GM19023 (cell line): ENCODE measurements at regions not wholly inside any gene's neighbourhood (a gene's known extent, or its start where the extent isn't known, plus 50 kb on each side); places are given as distances from the start of the nearest gene placed in this dataset.
"Not testable (repeated sequence)": the region's sequence is repeated elsewhere in the genome, so short reads cannot be mapped to it uniquely, and the experiment has no call there.

Experiments used
- ATAC-seq: cut with Tn5 transposase; IDR thresholded peaks from one replicate; pipeline ENCODE4 v1.9.1; 2021; ENCODE audit warnings: mild to moderate bottlenecking, moderate library complexity; ENCODE audit not compliant: unreplicated experiment

DNA sequence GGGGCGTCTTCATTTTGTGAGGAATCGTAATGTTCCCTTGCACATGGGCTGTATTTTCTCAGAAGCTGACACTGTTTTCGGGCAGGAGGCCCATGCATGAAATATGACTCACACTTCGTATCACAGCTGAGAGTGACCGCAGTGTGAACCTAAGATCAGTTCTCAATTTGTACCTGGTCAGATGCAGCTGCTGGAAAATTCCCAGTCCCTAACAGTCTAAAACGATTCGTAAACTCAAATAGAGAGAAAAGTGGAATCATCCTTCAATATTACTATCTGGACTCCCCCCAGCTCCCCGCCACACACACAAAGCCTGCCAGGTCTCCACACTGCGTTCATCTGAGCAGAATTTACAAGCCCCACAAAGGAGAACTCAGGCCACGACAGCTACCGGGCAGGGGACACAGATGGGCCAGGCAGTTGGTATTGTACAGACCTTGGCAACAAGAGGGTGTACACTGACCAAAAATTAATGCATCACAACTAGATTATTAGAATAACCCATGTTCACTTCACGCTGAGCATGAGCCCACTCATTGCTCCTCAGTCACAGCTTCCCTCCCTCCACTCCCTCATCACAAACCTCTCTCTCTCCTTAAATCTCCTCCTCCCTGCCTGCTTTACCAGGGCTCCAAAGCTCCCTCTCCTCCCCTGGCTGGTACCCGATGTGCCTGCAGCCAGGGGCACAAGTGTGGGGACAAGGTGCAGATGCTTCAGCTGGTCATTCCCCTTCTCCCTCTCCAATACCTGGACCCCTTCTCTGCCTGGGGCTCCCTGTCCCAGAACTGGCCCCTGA is 488.4 kb downstream of the PREX1 start:
- ATAC-seq: no peak

DNA sequence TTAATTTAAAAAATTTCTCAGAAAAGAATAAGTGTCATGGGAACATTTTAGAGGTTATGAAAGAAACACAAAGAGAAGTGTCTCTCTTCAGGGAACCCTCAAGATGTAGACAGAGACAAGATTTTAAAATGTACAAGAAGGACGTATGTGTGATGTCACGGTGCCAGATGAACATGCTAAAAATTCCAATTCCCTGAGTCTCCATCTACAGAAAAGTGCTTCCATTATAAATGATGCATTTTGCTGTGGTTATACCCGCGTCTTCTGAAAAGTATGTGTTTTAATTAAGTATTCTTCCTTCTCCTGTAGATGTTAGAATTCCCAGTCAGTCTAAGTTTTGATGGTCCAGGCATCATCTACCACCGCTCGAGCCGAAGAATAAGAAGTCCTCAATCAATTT is 489.1 kb downstream of the PREX1 start:
- ATAC-seq: no peak

DNA sequence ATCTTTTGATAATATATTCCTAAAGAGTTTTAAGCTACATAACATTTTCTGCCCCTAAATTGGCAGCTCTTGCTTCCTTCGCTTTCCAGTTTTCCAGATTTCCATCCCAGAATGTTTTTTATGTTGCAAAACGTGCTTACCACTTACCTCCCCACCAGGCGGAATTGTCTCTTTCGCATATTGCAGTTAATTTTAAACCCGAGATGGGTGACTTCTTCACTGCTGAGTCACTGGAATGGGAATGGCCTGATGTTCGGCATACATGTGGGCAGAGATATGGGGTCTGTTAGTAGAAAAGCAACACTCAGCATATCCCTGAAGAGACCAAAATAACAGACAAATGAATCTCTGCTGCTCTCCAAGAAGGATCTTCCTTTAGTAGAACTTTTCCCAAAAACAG is 491.2 kb downstream of the PREX1 start:
- no peak for ATAC-seq

DNA sequence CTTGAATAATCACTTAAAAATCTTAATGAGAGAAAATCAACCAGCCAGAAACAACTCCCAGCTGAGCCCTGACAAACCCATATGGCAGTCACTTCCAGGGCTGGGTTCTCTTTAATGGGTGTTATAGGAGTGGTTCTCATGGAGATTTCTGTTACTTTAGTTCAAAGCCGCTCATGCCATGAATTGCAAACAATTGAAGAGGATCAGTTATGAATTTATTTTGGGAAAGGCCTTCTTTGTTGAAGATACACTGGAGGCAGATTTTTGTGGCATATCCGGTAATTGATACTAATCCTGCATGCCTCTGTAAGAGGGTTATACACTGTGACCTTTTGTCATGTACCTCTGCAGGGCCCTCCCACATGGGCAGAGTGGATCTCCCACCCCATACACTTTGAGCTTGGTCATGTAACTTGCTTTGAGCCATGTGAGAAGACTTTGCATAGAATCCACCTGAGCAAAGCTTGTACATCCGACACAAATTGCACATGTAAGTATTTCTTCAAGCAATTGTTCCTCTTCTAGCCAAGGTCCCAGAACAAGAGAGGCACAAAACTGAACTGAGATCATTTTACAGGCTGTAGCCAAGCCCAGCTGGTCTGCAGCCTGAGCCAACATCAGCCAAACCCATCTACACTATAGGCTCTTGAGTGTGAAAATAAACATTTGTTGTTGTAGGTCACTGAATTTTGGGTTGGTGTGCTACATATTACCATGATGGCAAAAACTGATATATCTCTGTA is 492.3 kb downstream of the PREX1 start:
- ATAC-seq: no peak

DNA sequence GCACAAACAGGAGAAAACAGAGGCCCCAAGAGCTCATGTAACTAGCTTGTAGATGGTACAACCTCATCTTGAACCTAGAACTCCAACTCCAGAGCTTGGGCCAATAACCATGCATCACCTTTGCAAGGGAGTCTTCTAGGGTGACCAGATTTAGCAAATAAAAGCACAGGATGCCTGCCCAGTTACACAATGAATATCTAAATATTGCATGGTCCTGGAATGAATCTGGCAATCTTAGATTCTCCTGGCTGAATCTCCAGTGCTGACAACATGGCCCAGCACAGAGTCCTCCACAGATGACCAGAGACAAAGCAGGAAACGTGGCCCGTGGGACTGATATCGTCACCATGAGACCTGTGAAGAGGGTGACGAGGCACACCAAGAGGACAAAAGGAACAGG is 494.1 kb downstream of the PREX1 start:
- no peak for ATAC-seq

DNA sequence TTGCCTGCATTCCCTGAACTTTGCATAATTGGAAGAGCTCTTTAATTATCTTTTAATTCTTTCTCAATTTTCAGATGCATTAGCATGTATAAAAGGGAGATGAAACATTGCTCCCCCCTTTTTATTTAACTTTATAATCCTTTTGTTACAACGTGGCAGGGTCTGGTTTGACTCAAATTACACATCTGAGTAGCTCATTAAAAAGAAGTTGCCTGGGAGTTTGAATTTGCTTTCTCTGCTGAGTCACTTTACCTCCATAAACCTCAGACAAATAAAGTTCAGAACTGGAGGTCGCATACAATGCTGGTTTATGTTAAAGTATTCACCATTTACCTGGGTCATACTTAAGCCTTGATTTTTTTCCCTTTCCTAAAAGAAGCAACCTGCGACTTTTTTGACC is 495.2 kb downstream of the PREX1 start:
- no peak for ATAC-seq

DNA sequence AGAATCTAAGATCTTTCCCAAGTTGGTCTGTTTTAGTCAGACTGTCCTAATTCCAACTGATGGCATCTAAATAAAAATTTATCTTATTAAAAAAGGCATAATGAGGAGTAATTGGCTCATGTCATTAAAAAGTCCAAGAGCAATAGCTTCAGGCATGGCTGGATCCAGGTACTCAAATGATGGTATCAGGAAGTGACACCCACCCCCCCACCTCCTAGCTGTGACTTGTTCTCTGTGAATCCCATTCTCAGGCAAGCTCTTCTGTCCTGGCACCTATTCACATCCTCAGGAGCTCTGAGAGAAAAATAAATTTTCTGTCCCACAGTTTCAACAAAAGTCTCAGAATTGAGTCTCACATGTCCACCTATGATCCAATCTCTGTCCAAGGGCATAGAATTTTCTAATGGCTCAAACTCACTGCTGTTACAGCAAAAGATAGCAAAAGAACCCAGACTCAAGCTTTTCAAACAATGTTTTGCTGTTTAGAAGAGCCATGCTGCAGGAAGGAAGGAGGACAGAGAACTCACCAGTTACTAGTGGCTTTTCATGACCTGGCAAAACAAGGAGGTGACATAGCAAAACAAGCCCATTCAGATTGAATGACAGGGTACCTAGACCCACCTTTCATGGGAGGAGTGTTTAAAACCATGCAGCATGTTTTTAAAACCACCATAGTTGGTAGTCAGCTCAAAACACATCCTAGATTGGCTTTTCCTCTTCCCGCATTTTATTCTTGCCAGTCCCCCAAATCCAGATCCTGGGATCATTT is 496.1 kb downstream of the PREX1 start:
- ATAC-seq: no peak

DNA sequence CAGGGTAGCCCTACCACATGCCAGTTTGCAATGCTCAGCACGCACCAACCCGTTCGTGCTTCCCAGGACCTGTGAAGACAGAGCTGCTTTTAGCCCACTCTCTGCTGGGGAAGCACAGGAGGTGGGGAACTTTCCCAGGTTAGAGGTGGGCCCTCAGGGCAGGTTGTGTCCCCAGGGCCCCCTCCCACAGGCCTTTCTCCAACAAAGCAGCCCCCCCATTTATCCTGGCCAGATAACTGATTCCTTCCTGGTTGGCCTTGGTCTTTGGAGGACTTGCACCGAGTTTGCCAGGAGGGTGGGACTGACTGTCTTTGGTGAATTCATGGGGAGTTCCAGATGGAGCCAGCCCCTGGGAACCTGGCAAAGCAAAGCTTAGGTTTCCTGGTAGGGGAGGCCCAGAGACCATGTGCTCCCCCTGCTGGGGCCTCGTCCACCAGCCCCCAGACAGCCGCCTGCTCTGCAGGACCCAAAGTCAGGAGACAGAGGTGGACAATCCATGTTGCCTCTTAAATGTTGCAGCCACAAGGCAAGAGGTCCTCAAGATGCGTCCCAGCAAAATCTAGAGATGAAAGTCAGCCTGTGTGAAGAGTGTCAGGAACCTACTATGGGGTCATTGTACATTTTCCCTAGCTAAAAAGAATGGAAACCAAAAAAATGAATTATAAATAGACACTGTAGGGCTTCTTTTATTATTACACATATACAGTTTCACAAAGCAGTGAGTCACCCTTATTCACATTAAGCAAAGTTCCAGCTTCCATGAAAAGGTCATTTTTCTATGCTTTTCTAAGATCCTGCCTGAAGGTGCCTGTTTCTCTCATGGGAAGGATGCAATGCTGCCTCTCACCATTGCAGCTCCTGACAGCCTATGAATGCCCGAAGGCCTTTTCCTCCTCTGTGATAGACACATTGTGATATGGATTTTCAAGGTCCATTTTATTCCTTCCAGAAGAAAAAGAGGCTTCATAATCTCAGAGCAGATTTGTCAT is 497.8 kb downstream of the PREX1 start:
- no peak for ATAC-seq

DNA sequence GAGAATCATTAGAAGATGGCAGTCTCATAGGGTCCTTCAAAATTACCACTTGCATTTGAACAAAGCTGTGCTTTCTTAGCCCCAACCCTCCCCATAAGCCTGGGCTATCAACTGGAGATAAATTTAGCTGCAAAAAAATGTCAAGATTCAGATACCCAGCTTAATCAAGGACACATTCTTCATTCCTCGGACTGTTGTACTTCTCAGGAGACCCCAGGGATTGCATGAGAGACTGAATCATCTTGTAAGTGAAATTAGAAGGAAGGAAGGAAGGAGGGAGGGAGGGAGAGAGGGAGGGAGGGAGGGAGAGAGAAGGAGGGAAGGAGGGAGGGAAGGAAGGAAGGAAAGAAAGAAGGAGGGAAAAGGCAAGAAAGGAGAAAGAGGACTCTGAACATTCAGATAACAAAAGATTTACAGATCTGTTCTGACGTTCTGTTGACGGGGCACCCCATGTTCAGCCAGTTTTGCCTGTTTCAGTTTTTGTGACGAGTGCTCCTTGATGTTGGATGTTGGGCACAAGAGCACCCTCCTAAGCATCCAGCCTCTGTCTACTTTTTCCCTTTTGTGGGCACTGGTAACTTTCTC is 498.7 kb downstream of the PREX1 start:
- no peak for ATAC-seq

DNA sequence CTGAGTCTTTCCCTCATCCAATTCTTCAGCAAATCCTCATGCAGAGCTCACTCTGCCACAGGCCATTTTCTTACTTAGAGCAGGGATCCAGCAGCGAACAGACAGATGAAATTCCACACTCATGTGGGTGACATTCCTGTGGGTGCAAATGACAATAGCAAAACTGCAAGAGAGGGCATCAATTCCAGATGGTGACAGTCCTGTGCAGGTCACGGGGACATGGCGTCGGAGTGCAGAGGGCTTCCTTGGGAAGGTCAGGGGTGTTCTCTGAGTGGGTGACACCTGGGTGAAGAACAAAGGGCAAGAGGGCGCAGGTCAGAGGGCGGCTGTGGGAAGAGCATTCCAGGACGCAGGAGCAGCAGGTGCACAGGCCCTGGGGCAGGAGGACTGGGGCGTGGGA is 500.0 kb downstream of the PREX1 start:
- ATAC-seq: not testable (repeated sequence)

DNA sequence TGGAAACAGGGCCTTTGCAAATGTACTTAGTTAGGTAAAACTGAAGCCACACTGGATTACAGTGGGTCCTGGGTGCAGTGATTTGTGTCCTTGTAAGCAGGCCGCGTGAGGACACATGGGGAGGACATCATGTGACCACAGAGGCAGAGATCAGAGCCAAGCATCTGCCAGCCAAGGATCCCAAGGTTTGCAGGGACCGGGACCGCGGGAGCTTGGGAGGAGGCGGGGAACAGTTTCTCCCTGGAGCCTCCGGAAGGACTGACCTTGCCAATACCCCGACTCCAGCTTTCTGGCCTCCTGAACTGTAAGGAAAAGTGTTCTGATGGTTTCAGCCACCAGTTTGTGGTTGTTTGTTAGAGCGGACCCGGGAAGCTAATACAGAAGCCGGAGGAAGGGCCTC is 500.9 kb downstream of the PREX1 start:
- no peak for ATAC-seq

DNA sequence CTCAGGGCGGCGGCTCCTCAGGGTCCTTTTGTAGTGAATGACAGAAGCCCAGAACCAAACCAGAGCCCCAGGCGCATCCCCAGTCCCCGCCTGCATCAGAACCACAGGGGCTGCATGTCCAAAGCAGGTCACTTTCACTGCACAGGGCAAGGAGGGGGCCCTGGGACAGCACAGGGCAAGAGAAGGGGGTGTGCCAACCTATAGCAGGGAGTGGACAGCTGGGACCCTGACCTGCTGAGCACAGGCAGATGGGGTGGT is 501.4 kb downstream of the PREX1 start:
- no peak for ATAC-seq

DNA sequence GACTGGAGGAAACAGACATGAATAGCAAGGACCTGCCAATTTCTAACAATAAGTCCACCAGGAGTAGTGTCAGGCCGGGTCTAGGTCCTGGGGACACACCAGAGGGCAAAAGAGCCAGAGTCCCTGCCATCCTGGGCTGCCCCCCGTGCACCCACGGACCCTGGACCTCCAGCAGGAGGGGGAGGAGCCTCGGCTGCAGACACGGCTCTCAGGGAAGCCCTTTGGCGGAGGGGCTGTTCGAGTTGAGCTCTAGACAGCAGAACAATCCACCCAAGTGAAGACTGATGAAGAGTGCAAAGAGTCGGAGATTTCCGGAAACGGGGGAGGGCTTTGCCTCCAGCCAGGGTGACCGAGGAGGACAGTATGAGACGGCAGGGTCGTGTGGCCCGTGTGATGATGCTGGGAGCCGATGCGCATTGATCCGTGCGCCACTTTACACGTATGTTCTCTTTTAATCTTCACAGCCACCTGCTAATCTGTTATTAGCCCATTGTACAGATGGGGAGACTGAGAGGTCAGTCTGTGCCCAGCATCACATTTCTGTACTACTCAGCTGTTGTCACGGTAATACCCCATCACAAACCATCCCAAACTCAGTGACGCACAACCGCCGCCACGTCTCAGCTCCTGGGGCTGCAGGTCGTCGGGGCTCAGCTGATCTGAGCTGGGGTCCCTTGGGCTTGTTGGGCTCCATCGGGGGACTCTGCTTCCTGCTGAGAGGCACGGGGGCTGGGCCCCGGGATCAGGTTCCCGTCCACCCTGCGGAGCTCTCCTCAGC is 502.0 kb downstream of the PREX1 start:
- ATAC-seq: no peak

DNA sequence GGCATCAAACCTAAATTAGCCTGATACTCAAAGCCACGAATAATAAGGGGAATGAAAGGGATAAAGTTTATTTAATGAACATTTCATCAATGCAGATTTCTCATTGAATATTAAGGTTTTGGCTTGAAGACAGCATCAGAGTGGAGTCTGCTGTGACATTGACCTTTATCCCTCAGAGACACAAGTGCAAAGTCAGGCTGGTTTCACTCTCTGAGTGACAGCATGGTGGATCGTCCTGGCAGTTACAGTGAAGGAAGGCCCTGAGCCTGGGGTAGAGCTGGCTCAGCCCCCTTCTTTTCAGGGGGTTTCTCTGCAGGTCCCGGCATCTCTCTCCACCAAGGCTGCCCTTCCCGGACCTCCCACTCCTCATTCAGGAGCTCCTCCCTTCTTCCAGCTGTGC is 503.1 kb downstream of the PREX1 start:
- ATAC-seq: no peak

DNA sequence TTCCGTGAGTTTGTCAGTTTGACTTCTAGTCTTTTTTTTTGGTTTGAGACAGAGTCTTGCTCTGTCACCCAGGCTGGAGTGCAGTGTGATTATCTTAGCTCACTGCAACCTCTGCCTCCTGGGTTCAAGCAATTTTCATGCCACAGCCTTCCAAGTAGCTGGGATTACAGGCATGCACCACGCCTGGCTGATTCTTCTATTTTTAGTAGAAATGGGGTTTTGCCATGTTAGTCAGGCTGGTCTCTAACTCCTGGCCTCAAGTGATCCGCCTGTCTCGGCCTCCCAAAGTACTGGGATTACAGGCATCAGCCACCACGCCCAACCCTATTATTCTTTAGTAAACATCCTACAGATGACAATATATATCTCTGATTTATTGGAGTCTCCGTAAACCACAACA is 506.5 kb downstream of the PREX1 start:
- no peak for ATAC-seq

DNA sequence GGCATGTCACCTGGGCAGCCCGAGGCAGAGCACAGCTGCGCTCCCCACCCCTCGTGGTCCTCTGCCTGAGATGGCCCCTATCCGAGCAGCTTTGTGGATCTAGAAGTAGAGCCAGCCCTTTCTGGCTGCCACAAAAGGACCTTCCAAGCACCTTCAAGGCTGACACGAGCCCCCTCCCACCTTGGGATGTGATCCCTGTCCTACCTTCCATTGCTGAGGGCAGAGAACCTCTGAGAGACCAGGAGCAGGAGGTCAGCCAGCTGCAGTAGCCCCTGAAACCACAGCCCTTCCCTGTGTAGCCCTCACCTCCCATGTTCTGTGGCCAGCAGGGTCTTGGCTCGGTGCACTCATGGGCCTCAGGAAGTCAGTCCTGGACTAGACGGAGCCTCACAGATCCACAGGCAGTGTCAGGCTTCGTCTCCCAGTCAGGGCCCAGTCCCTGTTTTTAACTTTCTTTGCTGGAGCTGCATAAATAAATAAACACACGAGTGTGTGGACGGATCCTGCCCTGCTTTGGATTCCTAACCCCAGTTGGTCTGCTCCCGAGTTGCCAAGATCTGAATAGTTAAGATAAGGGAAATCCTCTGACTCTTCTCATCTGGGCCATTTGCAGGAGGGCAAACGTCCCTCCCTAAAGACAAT is 507.7 kb downstream of the PREX1 start:
- no peak for ATAC-seq

DNA sequence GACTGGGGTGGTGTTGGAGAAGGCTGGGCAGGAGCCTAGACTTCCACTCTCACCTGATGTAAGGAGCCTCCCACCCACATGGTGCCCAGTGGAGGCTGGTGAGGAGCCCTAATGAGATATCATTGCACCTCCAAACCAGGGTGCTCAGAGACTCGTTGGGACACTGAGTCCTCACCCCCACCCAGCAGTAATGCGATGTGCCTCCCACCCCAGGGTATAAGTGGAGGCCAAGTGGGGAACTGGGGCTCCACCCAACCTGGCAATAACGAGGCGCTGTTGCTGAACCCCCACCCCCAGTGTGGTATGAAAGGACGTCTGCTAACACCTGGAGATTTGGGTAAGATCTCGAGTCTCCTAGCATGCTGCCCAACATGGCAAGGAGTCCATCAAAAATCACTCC is 510.2 kb downstream of the PREX1 start:
- ATAC-seq: no peak

DNA sequence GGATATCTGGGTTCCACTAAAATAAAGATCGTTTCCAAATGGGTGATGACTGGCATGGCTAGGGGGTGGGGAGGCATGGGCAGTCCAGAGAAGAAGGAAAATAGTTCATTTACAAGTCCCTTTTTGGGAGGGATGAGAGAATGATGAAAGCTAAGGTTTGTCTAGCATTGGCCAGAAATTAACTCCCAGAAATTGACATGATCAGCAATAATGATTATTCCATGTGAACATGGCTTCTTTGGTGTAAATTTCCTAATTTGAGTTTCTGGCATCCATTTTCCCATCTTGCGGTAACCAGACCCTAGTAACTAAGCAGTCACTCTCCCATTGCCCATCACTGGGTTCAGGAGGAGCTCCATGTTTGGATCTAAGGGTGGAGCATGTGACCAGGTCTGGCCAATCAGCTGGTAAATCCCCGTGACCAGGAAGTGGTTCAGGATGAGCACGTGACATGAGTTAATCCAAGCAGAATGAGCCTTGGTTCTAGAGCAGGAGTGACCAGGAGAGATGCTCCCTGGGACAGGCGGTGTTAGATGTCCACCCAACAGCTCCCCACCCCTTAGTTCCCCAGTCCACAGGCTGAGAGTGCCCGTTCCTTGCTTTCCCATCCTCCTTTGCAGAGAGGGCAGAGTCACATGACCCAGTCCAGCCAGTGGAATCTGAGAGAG is 512.7 kb downstream of the PREX1 start:
- ATAC-seq: no peak

DNA sequence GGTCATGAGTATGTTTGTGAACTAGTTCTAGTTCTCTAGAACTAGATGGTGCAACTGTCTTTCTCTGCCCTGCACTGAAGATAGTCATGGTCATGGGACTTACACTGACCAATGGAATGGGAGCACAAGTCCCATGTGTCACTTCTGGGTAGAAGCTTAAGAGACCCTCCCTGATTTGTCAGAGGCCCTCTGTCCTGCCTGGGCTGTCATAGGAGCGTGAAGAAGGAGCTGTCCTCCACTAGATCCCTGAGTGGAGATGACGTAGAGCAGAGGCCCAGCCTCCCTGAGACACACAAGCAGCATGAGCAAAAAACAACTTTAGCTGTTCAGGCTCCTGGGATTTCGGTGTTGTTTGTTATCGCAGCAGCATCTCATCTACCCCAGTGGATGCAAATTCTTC is 514.5 kb downstream of the PREX1 start:
- no peak for ATAC-seq
